H9 (cell line): ENCODE measurements at regions not wholly inside any gene's neighbourhood (a gene's known extent, or its start where the extent isn't known, plus 50 kb on each side); places are given as distances from the start of the nearest gene placed in this dataset.

ENCODE experiments used
- DNase-seq: peaks from one replicate; pipeline ENCODE4 v3.0.0-alpha.2; 2017
- H2AFZ ChIP-seq: one replicate; pipeline ENCODE4 v1.6.1; 2013; ENCODE audit warnings: mild to moderate bottlenecking, low read length, control low read depth, moderate library complexity
- H2AK5ac ChIP-seq: 2 replicates; pipeline ENCODE4 v1.6.1; 2013; ENCODE audit warnings: low read length, control low read depth, mixed read lengths; ENCODE audit not compliant: insufficient read length
- H2BK120ac ChIP-seq: one replicate; pipeline ENCODE4 v1.6.1; 2013; ENCODE audit warnings: low read depth, mild to moderate bottlenecking, low read length, control low read depth, inconsistent platforms; ENCODE audit not compliant: poor library complexity, severe bottlenecking
- H2BK12ac ChIP-seq: 2 replicates; pipeline ENCODE4 v1.6.1; 2013; ENCODE audit warnings: low read length, control low read depth, mixed read lengths, low read depth; ENCODE audit not compliant: insufficient read length
- H2BK15ac ChIP-seq: 2 replicates; pipeline ENCODE4 v1.6.1; 2013; ENCODE audit warnings: low read depth, low read length, control low read depth
- H2BK20ac ChIP-seq: one replicate; pipeline ENCODE4 v1.6.1; 2013; ENCODE audit warnings: low read depth, mild to moderate bottlenecking, low read length, control low read depth, inconsistent platforms; ENCODE audit not compliant: poor library complexity, severe bottlenecking
- H2BK5ac ChIP-seq: 2 replicates; pipeline ENCODE4 v1.6.1; 2013; ENCODE audit warnings: low read length, control low read depth, mixed read lengths; ENCODE audit not compliant: insufficient read length
- H3K14ac ChIP-seq: 2 replicates; pipeline ENCODE4 v1.6.1; 2013; ENCODE audit warnings: low read length, control low read depth; ENCODE audit not compliant: insufficient read depth
- H3K18ac ChIP-seq: 2 replicates; pipeline ENCODE4 v1.6.1; 2013; ENCODE audit warnings: low read depth, mild to moderate bottlenecking, mixed read lengths, low read length, control low read depth; ENCODE audit not compliant: insufficient read length
- H3K23ac ChIP-seq: 2 replicates; pipeline ENCODE4 v1.6.1; 2013; ENCODE audit warnings: low read length, control low read depth, mixed read lengths, low read depth; ENCODE audit not compliant: insufficient read length
- H3K23me2 ChIP-seq: 2 replicates; pipeline ENCODE4 v1.6.1; 2013; ENCODE audit warnings: low read depth, mild to moderate bottlenecking, mixed read lengths, low read length, control low read depth; ENCODE audit not compliant: insufficient read length, poor library complexity, severe bottlenecking
- H3K27ac ChIP-seq: 2 replicates; pipeline ENCODE4 v1.5.1; 2013; ENCODE audit warnings: low read length, control low read depth, mixed read lengths, low read depth; ENCODE audit not compliant: insufficient read length
- H3K27me3 ChIP-seq: 2 replicates; pipeline ENCODE4 v1.6.1; 2013; ENCODE audit warnings: low read length, control low read depth, inconsistent platforms; ENCODE audit not compliant: insufficient read depth
- H3K4ac ChIP-seq: 2 replicates; pipeline ENCODE4 v1.6.1; 2013; ENCODE audit warnings: low read depth, mild to moderate bottlenecking, control low read depth, inconsistent platforms, low read length, moderate library complexity
- H3K4me1 ChIP-seq: 2 replicates; pipeline ENCODE4 v1.6.1; 2013; ENCODE audit warnings: low read length, control low read depth, inconsistent platforms; ENCODE audit not compliant: insufficient read depth
- H3K4me2 ChIP-seq: 2 replicates; pipeline ENCODE4 v1.6.1; 2013; ENCODE audit warnings: low read length, control low read depth, mixed read lengths; ENCODE audit not compliant: insufficient read length, insufficient read depth
- H3K56ac ChIP-seq: 2 replicates; pipeline ENCODE4 v1.6.1; 2013; ENCODE audit warnings: low read depth, mild to moderate bottlenecking, mixed read lengths, low read length, control low read depth; ENCODE audit not compliant: insufficient read length
- H3K79me1 ChIP-seq: 2 replicates; pipeline ENCODE4 v1.6.1; 2013; ENCODE audit warnings: low read depth, mild to moderate bottlenecking, moderate library complexity, low read length, control low read depth, inconsistent platforms; ENCODE audit not compliant: insufficient read depth, poor library complexity, severe bottlenecking
- H3K79me2 ChIP-seq: 2 replicates; pipeline ENCODE4 v1.6.1; 2013; ENCODE audit warnings: low read length, control low read depth, inconsistent platforms; ENCODE audit not compliant: insufficient read depth
- H3K9ac ChIP-seq: 2 replicates; pipeline ENCODE4 v1.6.1; 2013; ENCODE audit warnings: low read length, control low read depth, mixed read lengths; ENCODE audit not compliant: insufficient read length; ENCODE audit errors: extremely low read depth
- H3K9me3 ChIP-seq: one replicate; pipeline ENCODE4 v1.6.1; 2013; ENCODE audit warnings: low read depth, low read length, inconsistent platforms; ENCODE audit not compliant: control insufficient read depth
- H3T11ph ChIP-seq: one replicate; pipeline ENCODE4 v1.6.1; 2013; ENCODE audit warnings: mild to moderate bottlenecking, low read length, control low read depth, inconsistent platforms
- H4K20me1 ChIP-seq: one replicate; pipeline ENCODE4 v1.6.1; 2013; ENCODE audit not compliant: control insufficient read depth, insufficient read length, insufficient read depth
- H4K5ac ChIP-seq: 2 replicates; pipeline ENCODE4 v1.6.1; 2013; ENCODE audit warnings: low read depth, mild to moderate bottlenecking, mixed read lengths, low read length, control low read depth; ENCODE audit not compliant: insufficient read length
- H4K8ac ChIP-seq: replicated peaks from 2 replicates; pipeline ENCODE4 v1.6.1; 2013; ENCODE audit warnings: low read length, control low read depth, mixed read lengths, low read depth; ENCODE audit not compliant: insufficient read length
- H4K91ac ChIP-seq: 2 replicates; pipeline ENCODE4 v1.6.1; 2013; ENCODE audit warnings: low read depth, mild to moderate bottlenecking, moderate library complexity, mixed read lengths, low read length, control low read depth; ENCODE audit not compliant: insufficient read length
- H3K27ac Mint-ChIP-seq, 3 experiments: 2 replicates in 2 of 3; 3 replicates in 1 of 3; pipeline ENCODE4 v1.8.0; 2020 to 2021; ENCODE audit warnings: mixed read lengths in 3 of 3, mild to moderate bottlenecking in 1 of 3, moderate library complexity in 1 of 3
- H3K27me3 Mint-ChIP-seq: 2 replicates; pipeline ENCODE4 v1.8.0; 2021; ENCODE audit warnings: low read depth, mild to moderate bottlenecking, moderate library complexity, mixed read lengths
- H3K36me3 Mint-ChIP-seq, 3 experiments: 2 replicates in 2 of 3; 3 replicates in 1 of 3; pipeline ENCODE4 v1.8.0; 2020 to 2021; ENCODE audit warnings: low read depth in 3 of 3, mixed read lengths in 3 of 3; ENCODE audit not compliant: insufficient read depth in 1 of 3
- H3K4me1 Mint-ChIP-seq, 2 experiments: 2 replicates each; pipeline ENCODE4 v1.8.0; 2020; ENCODE audit warnings: mixed read lengths in 2 of 2
- H3K4me3 Mint-ChIP-seq, 2 experiments: 2 replicates in 1 of 2; 3 replicates in 1 of 2; pipeline ENCODE4 v1.8.0; 2020 to 2021; ENCODE audit warnings: mild to moderate bottlenecking in 2 of 2, mixed read lengths in 2 of 2, moderate library complexity in 1 of 2
- H3K9me3 Mint-ChIP-seq, 2 experiments: 2 replicates in 1 of 2; 3 replicates in 1 of 2; pipeline ENCODE4 v1.8.0; 2020; ENCODE audit warnings: mild to moderate bottlenecking in 2 of 2, mixed read lengths in 2 of 2, moderate library complexity in 1 of 2
- TF ChIP-seq, protein P1 (sequence below): fragments of 200-600 bp; sonication (generic); conservative IDR thresholded peaks from 3 replicates; pipeline ENCODE4 v1.8.0; 2021; ENCODE audit warnings: antibody characterized with exemption, mild to moderate bottlenecking

DNA sequence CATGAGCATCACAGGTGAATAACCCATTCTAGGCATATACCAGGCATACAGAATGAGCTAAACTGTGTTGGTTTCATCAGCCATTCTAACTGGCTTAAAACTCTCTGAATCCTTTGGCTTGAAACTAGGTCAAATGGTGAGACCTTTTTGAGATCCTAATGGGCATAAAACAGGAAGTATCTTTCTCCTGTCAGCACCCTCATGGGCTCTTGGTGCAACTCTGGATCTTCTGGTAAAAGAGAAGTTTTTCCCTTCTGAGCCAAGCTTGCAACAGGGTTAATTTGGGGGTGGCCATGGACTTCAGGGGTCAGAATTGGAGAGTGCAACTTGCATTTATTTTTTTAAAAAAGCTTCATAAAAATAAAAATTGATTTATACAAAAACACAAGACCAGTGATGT lies 67.9 kb upstream of the GRAMD1B start:
- H3K4me2 ChIP-seq: no peak overlapping the region
- Mint-ChIP-seq H3K27me3 (peaks cover 74% of the 10 kb centered on the region), H3K36me3 (no peaks in the 10 kb centered on the region), H3K9me3 (no peaks in the 10 kb centered on the region), H3K27ac (no peak overlapping the region), H3K4me3 (no peak overlapping the region), H3K4me1 (peaks cover 29 to 35% of the 10 kb centered on the region in 2 experiments)
- TF ChIP-seq, protein P1, sequence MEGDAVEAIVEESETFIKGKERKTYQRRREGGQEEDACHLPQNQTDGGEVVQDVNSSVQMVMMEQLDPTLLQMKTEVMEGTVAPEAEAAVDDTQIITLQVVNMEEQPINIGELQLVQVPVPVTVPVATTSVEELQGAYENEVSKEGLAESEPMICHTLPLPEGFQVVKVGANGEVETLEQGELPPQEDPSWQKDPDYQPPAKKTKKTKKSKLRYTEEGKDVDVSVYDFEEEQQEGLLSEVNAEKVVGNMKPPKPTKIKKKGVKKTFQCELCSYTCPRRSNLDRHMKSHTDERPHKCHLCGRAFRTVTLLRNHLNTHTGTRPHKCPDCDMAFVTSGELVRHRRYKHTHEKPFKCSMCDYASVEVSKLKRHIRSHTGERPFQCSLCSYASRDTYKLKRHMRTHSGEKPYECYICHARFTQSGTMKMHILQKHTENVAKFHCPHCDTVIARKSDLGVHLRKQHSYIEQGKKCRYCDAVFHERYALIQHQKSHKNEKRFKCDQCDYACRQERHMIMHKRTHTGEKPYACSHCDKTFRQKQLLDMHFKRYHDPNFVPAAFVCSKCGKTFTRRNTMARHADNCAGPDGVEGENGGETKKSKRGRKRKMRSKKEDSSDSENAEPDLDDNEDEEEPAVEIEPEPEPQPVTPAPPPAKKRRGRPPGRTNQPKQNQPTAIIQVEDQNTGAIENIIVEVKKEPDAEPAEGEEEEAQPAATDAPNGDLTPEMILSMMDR: no peak
- no peak overlapping the region for H4K5ac ChIP-seq
- no peaks in the 10 kb centered on the region; the same call in 1 of the 2 replicates for H3K4me1 ChIP-seq
- no peak overlapping the region for H3T11ph ChIP-seq
- H2AK5ac ChIP-seq: no peak overlapping the region
- no peak overlapping the region for H3K18ac ChIP-seq
- H3K56ac ChIP-seq: no peak overlapping the region
- no peak overlapping the region for H2BK12ac ChIP-seq
- no peaks in the 10 kb centered on the region for H3K9me3 ChIP-seq
- H3K9ac ChIP-seq: no peak overlapping the region
- no peak overlapping the region for H2BK20ac ChIP-seq
- H2BK120ac ChIP-seq: no peak overlapping the region
- H3K27ac ChIP-seq: no peak overlapping the region
- H3K14ac ChIP-seq: no peak overlapping the region
- peaks cover 11% of the 10 kb centered on the region; the same call in 1 of the 2 replicates for H3K27me3 ChIP-seq
- H4K91ac ChIP-seq: no peak overlapping the region
- H4K20me1 ChIP-seq: no peaks in the 10 kb centered on the region
- no peak overlapping the region for H2BK5ac ChIP-seq
- no peak overlapping the region for H2AFZ ChIP-seq
- no peaks in the 10 kb centered on the region for H3K79me2 ChIP-seq
- no peaks in the 10 kb centered on the region for H3K79me1 ChIP-seq
- no peak overlapping the region for H4K8ac ChIP-seq
- no peak overlapping the region for H2BK15ac ChIP-seq
- no peak for DNase-seq
- H3K23me2 ChIP-seq: peaks cover 12% of the 10 kb centered on the region
- H3K23ac ChIP-seq: no peak overlapping the region
- no peak overlapping the region for H3K4ac ChIP-seq
